GM21528 (cell line): ENCODE measurements at regions not wholly inside any gene's neighbourhood (a gene's known extent, or its start where the extent isn't known, plus 50 kb on each side); places are given as distances from the start of the nearest gene placed in this dataset.

Source experiments
- ATAC-seq: cut with Tn5 transposase; IDR thresholded peaks from one replicate; pipeline ENCODE4 v1.9.1; 2021; ENCODE audit warnings: mild to moderate bottlenecking, moderate library complexity; ENCODE audit not compliant: unreplicated experiment, low FRiP score

DNA sequence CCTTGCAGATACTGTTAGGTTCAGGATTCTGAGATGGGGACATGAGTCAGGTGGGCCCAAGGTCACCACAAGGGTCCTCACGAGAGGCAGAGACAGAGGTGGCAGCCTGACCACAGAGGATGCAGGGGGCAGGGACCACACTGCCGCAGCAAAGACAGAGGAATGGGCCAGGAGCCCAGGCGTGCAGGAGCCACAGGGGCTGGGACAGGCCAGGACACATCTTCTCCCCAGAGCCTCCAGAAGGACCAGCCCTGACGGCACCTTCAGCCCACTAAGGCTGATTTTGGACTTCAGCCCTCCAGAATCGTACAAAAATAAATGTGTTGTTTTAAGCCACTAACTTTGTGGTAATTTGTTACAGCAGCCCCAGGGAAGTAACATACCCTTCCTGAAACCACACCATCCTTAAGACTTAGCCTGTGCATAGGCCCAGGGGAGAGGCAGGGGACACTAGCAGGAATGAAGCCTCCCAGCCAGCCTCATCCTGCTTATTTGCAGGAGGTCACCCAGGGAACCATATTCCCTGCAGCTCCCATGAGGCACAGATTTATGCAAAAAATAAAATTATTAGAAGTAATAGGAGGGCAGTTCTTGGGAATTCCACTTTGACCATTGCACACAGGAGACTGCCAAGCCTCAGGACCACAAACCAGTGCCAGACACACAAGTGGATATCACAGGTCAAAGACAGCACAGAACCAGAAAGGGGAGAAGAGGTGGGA lies 119.3 kb upstream of the CST7 start:
- no peak for ATAC-seq

DNA sequence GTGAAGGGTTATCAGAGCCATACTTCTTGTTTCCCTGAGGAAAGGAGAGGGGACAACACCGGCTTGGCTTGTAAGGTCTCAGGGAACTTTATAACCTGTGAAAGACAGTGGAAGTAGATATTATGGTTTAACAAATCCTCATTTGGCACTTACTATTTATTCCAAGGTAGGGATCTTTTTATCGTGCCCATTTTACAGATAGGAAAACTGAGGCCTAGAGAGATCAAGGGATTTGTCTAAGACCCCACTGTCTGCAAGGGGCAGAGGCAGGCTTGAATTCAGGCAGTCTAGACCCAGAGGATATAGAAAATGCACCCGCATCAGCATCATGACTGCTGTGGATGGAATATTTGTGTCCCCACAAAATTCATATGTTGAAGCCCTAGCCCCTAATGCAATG lies 118.4 kb upstream of the CST7 start:
- no peak for ATAC-seq

DNA sequence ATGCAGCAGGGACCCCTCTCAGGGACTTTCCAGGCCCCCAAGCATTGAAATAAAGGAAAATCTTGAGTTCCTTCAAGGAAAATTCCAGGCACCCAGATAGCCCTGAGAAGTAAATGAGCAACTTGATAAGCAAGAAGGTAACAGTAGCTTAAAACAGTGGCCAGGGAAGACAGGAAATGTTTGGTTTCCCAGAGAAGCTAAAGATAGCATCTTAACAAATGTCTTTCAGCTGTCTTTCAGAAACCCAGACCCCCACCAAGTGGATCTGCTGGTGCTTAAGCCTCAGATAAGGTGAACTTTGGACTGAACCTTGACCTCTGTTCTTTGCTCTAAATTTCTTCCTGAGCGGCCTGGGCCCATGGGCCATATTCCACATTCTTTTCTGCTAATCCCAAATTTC lies 117.8 kb upstream of the CST7 start:
- no peak for ATAC-seq

DNA sequence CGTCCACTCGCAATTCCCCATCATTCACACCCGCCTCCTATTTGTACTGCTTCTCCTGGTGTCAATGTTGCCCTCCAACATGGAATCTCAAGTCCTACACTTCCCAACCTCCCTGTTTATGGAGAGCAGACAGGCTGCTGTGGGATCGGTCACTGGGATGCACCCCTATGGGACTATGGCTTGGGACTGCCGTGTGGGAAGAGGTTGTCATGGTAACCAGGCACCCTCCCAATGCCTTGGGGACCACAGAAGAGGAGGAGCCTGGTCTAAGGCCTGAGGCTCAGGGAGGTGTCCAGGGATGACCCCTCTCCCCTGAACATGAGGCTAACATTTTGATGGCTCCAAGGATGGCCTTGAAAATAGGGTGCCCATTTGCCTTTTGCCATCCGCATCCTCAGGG lies 116.6 kb upstream of the CST7 start:
- no peak for ATAC-seq

DNA sequence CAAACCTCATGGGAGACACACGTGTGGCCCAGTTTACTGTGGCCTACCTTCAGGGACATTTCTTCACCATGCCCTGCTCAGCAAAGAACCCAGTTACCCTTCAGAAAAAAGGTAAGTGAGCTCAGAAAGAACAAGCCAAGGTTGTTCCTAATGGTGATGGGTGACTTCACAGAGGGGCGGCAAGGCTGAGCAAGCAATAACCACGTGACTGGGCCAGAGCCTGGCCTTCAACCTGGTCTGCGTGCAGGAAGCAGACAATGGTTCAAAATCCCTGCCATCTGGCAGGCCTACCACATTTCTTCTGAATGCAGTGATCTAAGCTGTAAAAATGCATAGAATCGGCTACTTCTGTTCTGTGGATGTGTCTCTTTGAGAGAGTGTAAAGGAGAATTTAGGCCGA lies 115.5 kb upstream of the CST7 start:
- no peak for ATAC-seq

DNA sequence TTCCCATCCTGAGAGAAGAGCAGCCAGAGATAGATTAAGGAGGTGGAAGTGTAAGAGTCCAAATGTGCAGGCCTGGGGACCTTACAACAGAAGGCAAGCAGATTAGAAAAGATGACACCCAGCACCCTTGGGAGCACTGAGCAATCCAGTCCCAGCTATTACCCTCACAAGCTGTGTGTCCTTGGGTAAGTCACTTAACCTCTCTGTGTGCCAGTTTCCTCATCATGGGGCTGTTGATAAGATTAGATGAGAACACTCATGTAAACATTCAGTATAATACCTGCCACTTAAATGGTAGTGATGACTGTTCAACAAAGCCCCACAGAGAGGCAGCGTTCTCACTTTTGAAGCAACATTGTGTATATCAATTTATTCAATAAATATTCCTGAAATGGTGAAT lies 114.8 kb upstream of the CST7 start:
- ATAC-seq: no peak

DNA sequence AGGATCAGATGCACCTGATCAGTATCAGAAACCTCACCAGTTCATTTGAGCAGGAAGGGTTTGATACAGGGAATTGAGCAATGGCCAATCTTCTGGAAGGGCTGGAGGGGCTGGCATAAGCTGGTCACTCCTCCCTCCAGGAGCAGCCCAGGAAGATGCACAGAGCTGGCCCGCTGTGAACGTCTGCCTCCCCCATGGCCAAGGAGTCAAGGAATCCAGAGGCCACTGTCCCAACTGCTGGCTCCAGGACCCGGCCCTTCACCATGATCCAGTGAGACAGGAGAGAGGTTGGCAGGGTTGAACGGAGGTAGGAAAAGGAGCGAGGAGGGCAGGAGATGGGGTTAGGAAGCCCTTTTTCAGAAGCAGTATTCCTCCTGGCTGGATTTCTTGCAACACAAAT lies 113.9 kb upstream of the CST7 start:
- no peak for ATAC-seq

DNA sequence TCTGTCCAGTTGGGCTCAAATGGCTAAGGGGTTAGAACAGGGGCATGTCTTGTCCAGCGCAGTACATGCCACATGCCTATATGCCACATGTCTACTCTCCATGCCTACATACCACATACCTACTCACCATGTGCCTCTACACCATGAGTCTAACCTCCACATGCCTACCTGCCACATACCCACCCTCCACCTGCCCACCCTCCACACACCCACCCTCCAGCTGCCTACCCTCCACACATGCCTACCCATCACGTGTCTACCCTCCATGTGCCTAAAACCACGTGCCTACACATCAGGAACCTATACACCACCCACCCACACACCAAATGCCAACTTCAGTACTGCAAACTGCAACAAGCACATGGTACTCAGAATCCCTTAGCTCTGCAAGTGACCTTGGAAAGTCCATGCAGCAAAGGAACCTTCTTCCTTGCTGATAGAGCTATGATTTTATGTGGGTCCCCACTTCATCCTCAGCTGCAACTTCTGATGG lies 113.0 kb upstream of the CST7 start:
- no peak for ATAC-seq

DNA sequence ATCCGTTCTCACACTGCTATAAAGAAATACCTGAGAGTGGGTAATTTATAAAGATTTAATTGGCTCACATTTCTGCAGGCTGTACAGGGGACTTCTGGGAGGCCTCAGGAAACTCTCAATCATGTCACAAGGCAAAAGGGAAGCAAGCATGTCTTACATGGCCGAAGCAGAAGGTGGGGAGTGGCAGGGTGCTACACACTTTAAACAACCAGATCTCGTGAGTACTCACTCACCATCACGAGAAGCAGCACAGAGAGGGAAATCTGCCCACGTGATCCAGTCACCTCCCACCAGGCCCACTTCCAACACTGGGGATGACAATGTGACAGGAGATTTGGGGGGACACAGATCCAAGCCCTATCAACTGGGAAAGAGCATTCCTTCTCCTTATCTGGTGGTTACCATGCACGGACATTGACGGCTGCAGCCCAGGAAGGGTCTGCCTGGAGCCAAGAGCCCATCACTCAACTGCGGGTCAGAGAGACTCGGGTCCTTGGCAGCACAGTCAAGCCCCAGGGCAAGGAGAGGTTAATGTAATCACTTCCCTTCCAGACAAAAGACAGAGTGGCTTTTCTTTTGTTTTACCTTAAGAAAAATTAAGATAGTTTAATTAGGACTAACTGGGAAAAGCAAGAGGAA lies 112.3 kb upstream of the CST7 start:
- ATAC-seq: no peak

DNA sequence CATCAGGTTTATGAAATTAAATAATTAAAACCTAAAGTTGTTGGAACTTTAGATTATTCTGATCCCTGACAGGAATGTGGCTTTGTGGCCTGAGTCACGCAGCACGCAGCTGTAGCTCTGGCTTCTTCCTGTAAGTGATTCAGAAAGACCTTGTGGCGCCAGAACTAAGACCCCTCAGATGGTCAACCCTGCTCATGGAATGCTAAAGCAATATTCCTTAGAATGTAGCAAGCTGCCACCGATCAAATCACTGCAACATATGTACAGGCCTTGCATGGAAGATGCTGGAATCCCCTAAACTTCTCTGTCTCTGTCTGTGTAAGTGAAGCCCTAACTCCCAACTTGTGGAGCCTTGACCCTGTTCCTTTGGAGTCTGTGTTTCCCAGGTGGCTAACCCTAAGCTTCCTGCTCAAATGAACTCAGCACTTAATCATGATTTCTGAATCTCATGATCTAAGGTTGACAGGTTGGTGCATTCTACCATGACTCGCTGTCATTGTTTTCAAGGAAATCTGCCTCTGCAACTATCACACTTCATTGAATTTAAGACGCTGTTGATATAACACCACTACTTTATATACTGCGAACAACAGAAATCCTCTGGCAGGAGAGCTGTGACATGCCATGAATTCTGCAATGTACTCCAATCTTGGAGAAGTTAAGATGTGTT lies 111.2 kb upstream of the CST7 start:
- ATAC-seq: no peak

DNA sequence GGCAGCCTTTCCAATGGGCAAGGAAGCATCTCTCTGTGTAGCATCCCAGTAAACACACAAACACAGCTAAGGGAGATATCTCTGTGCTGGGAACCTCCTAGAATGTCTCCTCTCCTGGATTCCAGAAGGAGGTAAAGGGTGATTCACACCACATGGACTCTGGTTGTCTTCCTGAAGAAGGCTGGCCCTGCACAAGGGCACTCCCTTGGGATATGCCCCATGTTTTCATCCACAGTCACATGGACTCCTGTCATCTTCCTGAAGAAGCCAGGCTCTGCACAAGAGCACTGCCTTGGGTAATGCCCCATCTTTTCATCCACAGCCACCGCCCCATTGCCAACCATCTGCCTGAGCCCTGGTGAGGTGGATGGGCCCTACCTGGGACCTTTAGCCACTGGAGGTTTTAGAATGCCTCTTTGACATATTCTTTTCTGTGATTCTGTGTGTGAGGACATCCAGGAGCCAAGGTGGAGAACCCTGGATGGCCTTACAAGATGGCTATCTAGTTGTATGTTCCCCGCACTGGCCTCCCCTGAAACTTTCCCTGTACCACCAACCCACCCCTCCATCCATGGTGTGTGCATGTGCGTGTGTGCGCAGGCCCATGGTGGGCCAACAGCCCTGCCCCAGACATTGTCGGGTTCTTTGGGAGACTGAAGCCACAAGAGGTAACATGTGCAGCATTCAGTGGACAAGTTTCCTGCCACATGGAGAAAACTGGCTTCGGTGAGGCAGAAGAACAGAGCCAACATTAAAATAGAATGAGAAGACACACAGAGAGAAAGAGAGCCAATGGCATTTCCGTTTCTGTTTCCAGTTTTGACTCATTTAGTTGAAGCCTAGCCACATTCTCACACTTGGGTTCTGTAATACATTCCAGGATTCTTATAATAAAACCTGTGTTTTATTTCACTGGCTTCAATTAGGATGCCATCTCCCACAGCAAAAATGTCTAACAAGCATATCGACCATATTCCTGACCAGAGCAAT lies 110.2 kb upstream of the CST7 start:
- no peak for ATAC-seq

DNA sequence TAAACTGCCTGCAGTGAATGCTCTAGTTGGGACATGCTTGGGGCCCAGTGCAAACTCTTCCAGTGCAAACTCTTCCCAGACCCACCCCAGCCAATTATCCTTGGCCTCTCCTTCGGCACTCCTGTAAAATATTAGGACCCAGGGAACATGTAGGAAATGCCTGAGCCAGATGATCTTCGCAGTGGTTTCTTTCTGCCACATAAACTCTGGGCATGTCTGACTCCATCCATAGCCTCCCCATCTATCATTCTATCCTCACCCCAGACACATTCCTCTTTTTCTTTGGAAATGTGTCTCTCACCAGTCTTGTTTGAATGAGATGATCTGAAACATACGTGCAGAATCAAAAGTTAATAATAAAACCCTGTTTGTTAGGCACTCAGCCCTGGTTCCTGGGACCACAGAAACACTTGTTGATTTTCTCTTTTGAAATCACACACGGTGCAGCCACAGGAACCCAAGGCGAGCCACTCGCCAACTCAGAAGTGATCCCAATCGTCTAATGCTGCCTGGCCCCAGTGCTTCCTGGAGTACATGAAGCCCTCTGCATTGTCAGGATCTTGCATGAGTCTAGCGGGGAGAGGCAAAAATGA lies 108.9 kb upstream of the CST7 start:
- no peak for ATAC-seq

DNA sequence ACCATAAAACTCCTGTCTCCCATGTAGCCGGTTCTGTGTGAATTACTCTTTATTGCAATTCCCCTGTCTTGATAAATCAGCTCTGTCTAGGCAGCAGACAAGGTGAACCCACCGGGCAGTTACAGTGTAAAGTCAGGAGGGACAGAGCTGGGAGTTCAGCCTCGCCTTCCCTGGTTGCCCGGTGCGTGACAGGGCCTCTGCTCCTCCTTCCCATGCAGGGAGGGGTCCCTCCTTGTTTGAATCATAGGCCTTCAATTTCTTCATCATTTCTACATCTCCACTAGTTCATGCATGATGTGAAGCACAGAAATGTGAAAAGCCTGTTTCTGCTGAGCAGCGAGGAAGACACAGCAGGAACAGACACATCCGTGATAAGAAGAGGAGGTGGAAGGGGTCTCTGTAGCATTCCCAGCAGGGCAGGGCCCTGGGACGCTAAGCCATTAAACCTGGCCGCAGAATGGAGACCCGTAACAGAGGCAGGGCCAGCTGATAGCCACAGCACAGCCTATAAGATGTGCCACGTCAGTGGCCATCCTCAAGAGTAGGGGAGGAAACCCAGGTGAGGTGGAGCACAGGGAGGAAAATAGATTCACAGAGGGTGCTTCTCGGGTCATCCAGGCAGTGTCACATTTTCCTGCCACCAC lies 106.7 kb upstream of the CST7 start:
- ATAC-seq: no peak

DNA sequence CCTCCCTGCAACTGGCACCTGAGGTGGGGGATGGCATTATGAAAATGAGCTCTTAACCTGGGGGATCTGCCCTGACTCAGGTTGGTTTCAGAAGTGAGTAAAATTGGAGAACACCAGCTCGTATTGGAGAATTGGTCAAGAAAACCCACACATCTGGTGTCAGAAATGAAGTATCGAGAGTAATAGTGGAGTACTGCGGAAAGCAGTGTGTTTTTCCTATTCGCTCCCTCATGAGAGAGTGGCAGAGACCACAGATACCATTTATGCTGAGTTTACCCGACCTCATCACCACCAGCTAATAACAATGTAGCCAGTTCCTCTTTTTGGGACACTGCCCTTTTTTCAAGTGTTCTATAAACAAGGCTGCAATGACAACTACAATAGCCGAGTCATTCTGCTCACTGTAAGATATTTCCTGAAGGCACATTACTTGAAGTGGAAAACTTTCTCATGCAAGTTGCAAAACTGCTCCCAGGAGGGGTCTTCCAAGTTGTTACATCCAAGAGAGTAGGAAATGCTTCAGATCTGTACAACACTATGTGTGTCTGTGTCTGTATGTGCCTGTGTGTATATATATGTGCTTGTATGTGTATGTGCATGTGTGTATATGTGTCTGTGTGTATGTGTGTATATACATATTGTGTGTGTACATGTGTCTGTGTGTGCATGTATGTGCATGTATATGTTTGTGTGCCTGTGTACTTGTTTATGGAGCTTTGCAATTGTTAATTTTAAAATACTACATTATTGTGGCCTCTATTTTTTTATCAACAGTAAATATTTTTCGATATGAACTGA lies 106.0 kb upstream of the CST7 start:
- ATAC-seq: peak; percentile 93

DNA sequence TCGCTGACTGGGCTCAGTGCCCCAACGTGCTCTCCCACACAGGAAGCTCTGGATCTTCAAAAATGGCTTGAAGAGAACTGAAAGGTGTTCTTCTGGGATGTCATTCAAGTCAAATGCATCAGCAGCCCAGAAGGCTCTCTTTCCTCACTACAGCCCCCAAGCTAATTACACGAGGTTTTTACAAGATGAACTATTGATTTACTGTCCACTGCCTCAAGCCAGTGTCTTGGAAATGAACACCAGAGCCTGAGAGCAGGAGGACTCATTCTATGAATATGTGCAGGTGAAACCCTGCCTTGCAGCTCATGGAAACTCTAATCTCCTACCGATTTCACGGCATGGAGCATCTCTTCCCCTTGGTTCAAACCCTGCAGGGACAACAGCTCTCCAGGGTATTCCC lies 98.9 kb upstream of the CST7 start:
- no peak for ATAC-seq

DNA sequence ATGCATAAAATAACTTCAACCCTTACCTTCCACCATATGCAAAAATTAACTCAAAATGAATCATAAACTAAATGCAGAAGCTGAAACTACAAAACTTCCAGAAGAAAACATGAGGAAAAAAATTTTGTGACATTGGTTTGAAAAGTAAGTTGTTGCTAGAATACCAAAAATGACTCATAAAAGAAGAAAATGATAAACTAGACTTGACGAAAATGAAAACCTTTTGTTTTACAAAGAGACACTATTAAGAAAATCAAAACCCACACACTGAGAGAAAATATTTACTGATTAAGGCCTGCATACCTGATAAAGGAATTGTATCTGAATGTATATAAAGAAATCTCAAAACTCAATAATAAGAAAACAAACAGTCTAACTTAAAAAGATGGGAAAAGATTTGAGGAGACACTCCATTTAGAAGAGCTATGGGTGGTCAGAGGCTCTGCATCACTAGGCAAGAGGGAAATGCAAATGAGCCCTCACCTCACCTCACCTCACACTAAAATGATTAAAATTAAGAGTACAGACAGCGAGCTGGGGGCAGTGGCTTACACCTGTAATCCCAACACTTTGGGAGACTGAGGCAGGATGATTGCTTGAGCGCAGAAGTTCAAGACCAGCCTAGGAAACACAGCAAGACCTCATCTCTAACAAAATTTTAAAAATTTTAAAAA lies 97.6 kb upstream of the CST7 start:
- ATAC-seq: no peak

DNA sequence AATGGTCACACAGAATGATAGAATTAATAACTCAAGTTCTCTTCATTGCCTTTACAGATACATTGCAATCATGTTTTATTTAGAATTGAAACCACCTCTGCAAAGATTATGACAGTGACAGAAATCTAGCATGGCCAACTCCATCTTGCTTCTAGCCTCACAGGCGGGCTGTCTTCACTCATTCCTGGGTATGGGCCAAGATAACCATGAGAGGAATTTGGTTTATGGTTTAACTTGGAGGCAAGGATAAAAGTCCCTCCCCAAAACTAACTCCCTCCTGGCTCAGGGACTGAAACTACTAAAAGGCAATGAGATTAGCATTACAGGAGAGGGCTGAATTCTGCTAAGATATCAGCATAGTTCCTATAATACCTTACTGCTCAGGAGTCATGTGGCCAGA lies 95.2 kb upstream of the CST7 start:
- no peak for ATAC-seq

DNA sequence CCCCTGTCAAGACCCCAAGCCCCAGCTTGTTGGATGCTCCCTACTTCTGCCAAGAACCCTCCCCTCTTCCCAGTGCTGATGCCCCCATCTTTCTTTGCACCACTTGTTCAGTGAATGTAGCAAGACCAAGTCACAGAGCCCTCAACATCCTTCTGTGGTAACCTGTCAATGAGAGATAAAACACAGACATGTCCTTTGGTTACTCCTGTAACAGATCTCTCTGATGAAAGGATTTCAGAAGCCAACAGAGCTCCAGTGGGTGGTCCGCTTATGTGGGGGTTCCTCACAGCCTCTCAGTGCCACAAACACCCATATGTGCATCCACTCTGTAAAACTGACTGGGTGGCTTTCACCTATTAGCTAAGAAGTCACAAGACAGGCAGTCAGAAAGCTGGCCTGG lies 93.2 kb upstream of the CST7 start:
- no peak for ATAC-seq
